WI38 (cell line): ENCODE measurements at regions not wholly inside any gene's neighbourhood (a gene's known extent, or its start where the extent isn't known, plus 50 kb on each side); places are given as distances from the start of the nearest gene placed in this dataset.

Experiments used
- H3K4me3 ChIP-seq: 2 replicates; pipeline ENCODE4 v1.5.1; 2011; ENCODE audit warnings: low read depth, mild to moderate bottlenecking, control low read depth, low read length
- CTCF ChIP-seq: IDR thresholded peaks from 2 replicates; pipeline ENCODE4 v1.5.1; 2012; ENCODE audit warnings: low read depth, mild to moderate bottlenecking, control low read depth, low read length

- TF ChIP-seq CTCF: no peak
Measured at GRCh38 chr12:75781532-75782046, 250.0 kb downstream of the PHLDA1 start.

GRCh38 chr12:75779891-75780496 is 251.6 kb downstream of the PHLDA1 start:
- H3K4me3 ChIP-seq: no peak overlapping the region
- no peak for TF ChIP-seq CTCF

More at GRCh38 chr12:75781532-75782046, 250.0 kb downstream of the PHLDA1 start:
- no peak overlapping the region for H3K4me3 ChIP-seq

- TF ChIP-seq CTCF: no peak
- H3K4me3 ChIP-seq: no peak overlapping the region
Measured at GRCh38 chr12:75774261-75775052, 257.1 kb downstream of the PHLDA1 start.

- no peak overlapping the region for H3K4me3 ChIP-seq
- TF ChIP-seq CTCF: no peak
Measured at GRCh38 chr12:75773377-75773776, 258.2 kb downstream of the PHLDA1 start.

GRCh38 chr12:75771023-75771422 is 259.6 kb upstream of the KRR1 start:
- TF ChIP-seq CTCF: no peak
- H3K4me3 ChIP-seq: no peak overlapping the region

GRCh38 chr12:75767957-75768356 is 256.5 kb upstream of the KRR1 start:
- TF ChIP-seq CTCF: no peak
- no peak overlapping the region for H3K4me3 ChIP-seq
